ENCODE measurements at regions not wholly inside any gene's neighbourhood (a gene's known extent, or its start where the extent isn't known, plus 50 kb on each side); places are given as distances from the start of the nearest gene placed in this dataset.

DNA sequence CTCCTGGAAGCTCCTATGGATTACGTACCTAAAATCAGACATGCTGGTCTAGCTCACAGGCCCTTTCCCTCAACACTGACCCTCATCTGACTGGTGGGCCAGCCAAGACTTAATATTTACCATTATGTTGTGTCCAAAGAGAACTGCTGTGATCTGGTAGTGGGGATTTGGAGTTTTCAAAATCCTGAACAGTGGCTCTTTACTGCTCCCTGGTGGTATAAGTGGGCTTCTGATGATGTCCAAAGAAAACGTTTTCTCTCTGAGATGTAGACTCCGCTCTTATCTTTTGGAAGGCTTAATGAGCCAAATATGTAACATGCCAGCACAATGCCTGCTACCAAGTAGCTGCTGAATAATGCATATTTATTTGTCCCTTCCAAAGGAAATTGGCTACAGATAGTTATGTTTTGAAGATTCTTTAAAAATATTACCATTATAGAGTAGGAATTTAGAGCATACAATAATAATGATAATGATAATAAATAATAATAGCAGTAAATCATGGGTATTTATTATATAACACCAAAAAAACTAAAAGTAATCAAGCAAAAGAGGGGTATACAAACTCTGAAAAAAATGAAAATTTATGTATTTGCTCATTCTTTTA is 406.6 kb upstream of the TNC start:
- no peak for TF ChIP-seq FOXM1 (IDR thresholded peaks at IDR 0.05; ENCODE audit: borderline replicate concordance, low read depth)
- TF ChIP-seq RAD21 (IDR thresholded peaks at IDR 0.05; ENCODE audit: low read depth): peak; percentile 91

GRCh38 chr9:115525111-115526058 is 407.4 kb upstream of the TNC start:
- TF ChIP-seq EP300 (IDR thresholded peaks at IDR 0.05; ENCODE audit: borderline replicate concordance): no peak
- TF ChIP-seq CREB1 (IDR thresholded peaks at IDR 0.05; ENCODE audit: low read depth): no peak
- TF ChIP-seq USF1 (IDR thresholded peaks at IDR 0.05): no peak
- no peak for TF ChIP-seq RAD21 (IDR thresholded peaks at IDR 0.05; ENCODE audit: low read depth)
- TF ChIP-seq TEAD4 (IDR thresholded peaks at IDR 0.05): no peak
- no peak for TF ChIP-seq NFIC (IDR thresholded peaks at IDR 0.05)
- TF ChIP-seq EGR1 (IDR thresholded peaks at IDR 0.05): no peak
- TF ChIP-seq ZBTB7A (IDR thresholded peaks at IDR 0.05; ENCODE audit: low read depth): no peak
- no peak for TF ChIP-seq CEBPB (IDR thresholded peaks at IDR 0.05)
- TF ChIP-seq REST (IDR thresholded peaks at IDR 0.05; ENCODE audit: low read depth): no peak
- no peak for TF ChIP-seq TCF12 (IDR thresholded peaks at IDR 0.05; ENCODE audit: low read depth)
- no peak for TF ChIP-seq YY1 (IDR thresholded peaks at IDR 0.05; ENCODE audit: low read depth)
- TF ChIP-seq, protein P1, sequence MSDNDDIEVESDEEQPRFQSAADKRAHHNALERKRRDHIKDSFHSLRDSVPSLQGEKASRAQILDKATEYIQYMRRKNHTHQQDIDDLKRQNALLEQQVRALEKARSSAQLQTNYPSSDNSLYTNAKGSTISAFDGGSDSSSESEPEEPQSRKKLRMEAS (IDR thresholded peaks at IDR 0.05): no peak
- TF ChIP-seq FOXM1 (IDR thresholded peaks at IDR 0.05; ENCODE audit: borderline replicate concordance, low read depth): no peak
- no peak for TF ChIP-seq TAF1 (IDR thresholded peaks at IDR 0.05; ENCODE audit: low read depth)

DNA sequence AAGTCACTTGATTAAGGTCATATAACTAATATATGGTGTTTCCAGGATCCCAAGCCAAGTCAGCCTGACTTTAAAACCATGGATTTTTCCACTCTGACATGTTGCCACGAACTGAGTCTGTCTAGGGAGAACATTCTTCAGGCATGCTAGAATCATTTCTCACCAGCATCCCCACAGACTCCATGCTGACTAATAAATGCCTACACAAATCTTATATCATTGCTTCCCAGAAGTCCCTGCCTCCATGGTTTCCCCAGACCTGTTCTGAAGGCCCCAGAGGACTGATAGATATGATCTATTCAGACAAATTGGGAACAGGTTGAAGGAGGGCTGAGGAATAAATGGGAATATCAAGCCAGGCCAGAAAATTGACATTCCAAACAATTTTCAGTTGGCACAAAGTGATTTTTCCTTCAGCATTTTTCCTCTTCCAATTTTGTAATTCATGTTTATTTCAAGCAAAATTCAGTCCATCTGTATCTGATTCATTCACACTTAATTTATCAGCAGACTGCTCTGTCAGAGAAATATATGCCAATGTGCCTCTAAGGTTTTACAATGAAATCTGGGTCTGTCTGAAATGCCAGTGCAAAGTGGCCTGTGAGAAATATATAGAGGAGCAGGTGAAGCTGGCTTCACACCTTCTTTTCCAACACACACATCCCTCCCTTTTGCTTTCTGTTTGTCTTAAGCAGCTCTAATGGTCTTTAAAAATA is 413.6 kb upstream of the TNC start:
- TF ChIP-seq TCF12 (IDR thresholded peaks at IDR 0.05; ENCODE audit: low read depth) (no peak), EGR1 (IDR thresholded peaks at IDR 0.05) (no peak), CREB1 (IDR thresholded peaks at IDR 0.05; ENCODE audit: low read depth) (no peak), FOXM1 (IDR thresholded peaks at IDR 0.05; ENCODE audit: borderline replicate concordance, low read depth) (no peak), YY1 (IDR thresholded peaks at IDR 0.05; ENCODE audit: low read depth) (no peak), NFIC (IDR thresholded peaks at IDR 0.05) (no peak), RAD21 (IDR thresholded peaks at IDR 0.05; ENCODE audit: low read depth) (no peak), TAF1 (IDR thresholded peaks at IDR 0.05; ENCODE audit: low read depth) (no peak), ZBTB7A (IDR thresholded peaks at IDR 0.05; ENCODE audit: low read depth) (no peak), EP300 (IDR thresholded peaks at IDR 0.05; ENCODE audit: borderline replicate concordance) (no peak), CEBPB (IDR thresholded peaks at IDR 0.05) (no peak)

DNA sequence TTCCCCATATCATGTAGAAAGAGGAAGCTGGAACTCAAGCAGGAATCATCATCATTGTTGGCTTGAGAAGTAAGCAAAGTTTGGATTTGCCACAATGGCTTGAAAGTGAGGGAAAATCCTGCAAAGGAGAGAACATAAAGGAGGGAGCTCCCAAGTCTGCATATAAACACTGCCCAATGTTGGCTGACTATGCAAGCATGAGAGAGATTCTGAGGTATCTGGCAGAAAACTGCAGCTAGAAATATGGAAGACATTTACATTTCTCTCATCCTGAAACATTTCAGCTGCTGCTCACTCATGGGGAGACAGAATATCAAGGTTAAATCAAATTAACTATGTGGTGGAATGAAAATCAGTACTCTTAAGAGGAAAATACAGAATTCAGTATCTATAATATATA is 415.6 kb upstream of the TNC start:
- TF ChIP-seq YY1 (IDR thresholded peaks at IDR 0.05; ENCODE audit: low read depth): no peak
- TF ChIP-seq EGR1 (IDR thresholded peaks at IDR 0.05): no peak

- TF ChIP-seq FOXM1 (IDR thresholded peaks at IDR 0.05; ENCODE audit: borderline replicate concordance, low read depth): no peak
- no peak for TF ChIP-seq ZBTB7A (IDR thresholded peaks at IDR 0.05; ENCODE audit: low read depth)
- no peak for TF ChIP-seq TEAD4 (IDR thresholded peaks at IDR 0.05)
Measured at GRCh38 chr9:115540091-115540490, 422.1 kb upstream of the TNC start.

DNA sequence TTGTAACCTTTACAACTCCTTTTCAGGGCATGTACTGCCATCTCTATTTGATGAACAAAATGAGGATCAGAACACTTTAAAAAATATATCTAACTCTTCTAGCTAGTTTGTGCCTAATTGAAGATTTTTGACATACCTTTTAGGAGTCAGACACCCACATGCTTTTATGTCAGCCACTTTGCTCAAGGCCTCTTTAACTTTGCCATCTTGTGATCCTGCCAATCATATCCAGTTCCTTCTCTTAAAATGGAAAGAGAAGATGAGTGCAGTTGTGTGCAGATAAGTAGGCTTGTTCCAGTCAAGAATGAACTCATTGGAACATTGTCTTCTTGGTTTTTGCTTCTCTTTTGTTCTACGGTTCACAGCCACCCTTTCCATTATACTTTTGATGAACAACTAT is 425.6 kb upstream of the TNC start:
- no peak for TF ChIP-seq CREB1 (IDR thresholded peaks at IDR 0.05; ENCODE audit: low read depth)
- no peak for TF ChIP-seq EP300 (IDR thresholded peaks at IDR 0.05; ENCODE audit: borderline replicate concordance)
- TF ChIP-seq, protein P1 (IDR thresholded peaks at IDR 0.05): no peak
- no peak for TF ChIP-seq TAF1 (IDR thresholded peaks at IDR 0.05; ENCODE audit: low read depth)
- TF ChIP-seq YY1 (IDR thresholded peaks at IDR 0.05; ENCODE audit: low read depth): no peak
- TF ChIP-seq TCF12 (IDR thresholded peaks at IDR 0.05; ENCODE audit: low read depth): no peak
- TF ChIP-seq ZBTB7A (IDR thresholded peaks at IDR 0.05; ENCODE audit: low read depth): no peak
- no peak for TF ChIP-seq FOXM1 (IDR thresholded peaks at IDR 0.05; ENCODE audit: borderline replicate concordance, low read depth)
- TF ChIP-seq TEAD4 (IDR thresholded peaks at IDR 0.05): no peak

DNA sequence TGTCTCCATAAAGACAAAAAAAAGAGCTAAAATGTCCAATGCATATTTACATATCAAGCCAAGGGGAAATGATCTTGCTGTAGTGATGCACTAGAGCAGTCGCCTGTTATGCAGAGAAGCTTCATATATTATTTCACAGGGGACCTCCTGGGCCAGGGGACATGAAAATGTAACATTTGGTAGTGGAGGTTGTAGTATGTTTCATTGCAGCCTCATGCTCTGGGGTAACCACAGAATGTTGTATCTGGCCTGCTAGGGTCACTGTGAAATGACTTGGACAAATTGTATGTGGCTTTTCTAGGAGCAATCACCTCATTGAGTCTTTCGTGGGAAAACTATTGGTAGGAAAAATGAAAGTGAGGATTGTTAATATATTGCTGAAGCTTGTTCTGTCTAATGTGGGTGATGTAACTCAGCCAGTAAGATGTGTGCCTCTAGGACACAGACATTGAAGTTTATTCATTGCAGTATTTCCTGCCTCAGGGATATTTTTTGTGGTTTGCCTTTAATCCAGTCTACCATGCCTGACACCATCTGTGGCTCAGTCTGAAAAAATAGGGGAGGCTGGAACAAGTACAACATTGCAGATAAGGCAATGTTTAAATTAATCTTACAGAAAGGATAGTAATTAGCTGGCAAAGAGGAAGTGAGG is 430.8 kb upstream of the TNC start:
- TF ChIP-seq USF1 (IDR thresholded peaks at IDR 0.05): no peak
- TF ChIP-seq FOXM1 (IDR thresholded peaks at IDR 0.05; ENCODE audit: borderline replicate concordance, low read depth): no peak
- no peak for TF ChIP-seq ZBTB7A (IDR thresholded peaks at IDR 0.05; ENCODE audit: low read depth)
- TF ChIP-seq CEBPB (IDR thresholded peaks at IDR 0.05): no peak
- no peak for TF ChIP-seq YY1 (IDR thresholded peaks at IDR 0.05; ENCODE audit: low read depth)
- no peak for TF ChIP-seq EGR1 (IDR thresholded peaks at IDR 0.05)
- no peak for TF ChIP-seq REST (IDR thresholded peaks at IDR 0.05; ENCODE audit: low read depth)
- TF ChIP-seq, protein P1 (IDR thresholded peaks at IDR 0.05): no peak
- TF ChIP-seq TAF1 (IDR thresholded peaks at IDR 0.05; ENCODE audit: low read depth): no peak
- TF ChIP-seq NFIC (IDR thresholded peaks at IDR 0.05): no peak
- TF ChIP-seq RAD21 (IDR thresholded peaks at IDR 0.05; ENCODE audit: low read depth): no peak
- no peak for TF ChIP-seq CREB1 (IDR thresholded peaks at IDR 0.05; ENCODE audit: low read depth)
- no peak for TF ChIP-seq TEAD4 (IDR thresholded peaks at IDR 0.05)
- TF ChIP-seq TCF12 (IDR thresholded peaks at IDR 0.05; ENCODE audit: low read depth): no peak
- no peak for TF ChIP-seq EP300 (IDR thresholded peaks at IDR 0.05; ENCODE audit: borderline replicate concordance)
